H1 (cell line): ENCODE measurements at regions not wholly inside any gene's neighbourhood (a gene's known extent, or its start where the extent isn't known, plus 50 kb on each side); places are given as distances from the start of the nearest gene placed in this dataset.
A peak's percentile ranks its signal among the peaks of the same experiment; 100 is the strongest.

Experiments used
- CTCF ChIA-PET: fragments of 300-600 bp; sonication (Branson Sonifier 250); formaldehyde crosslinking; loops from one replicate; lab custom pipeline; 2021; ENCODE audit not compliant: partially characterized antibody; lab: Charles Lee
- POLR2A ChIA-PET: fragments of 300-600 bp; sonication (Branson Sonifier 250); formaldehyde crosslinking; loops from one replicate; lab custom pipeline; 2021; ENCODE audit warnings: inconsistent platforms; ENCODE audit not compliant: partially characterized antibody; lab: Charles Lee
- DNase-seq, 2 experiments: peaks; one replicate each; pipeline versions ENCODE4 v3.0.0 to v3.0.0-alpha.2; 2010 to 2022; ENCODE audit warnings: low spot score in 2 of 2, low read depth in 1 of 2, mixed read lengths in 1 of 2
- FAIRE-seq: peaks from 2 replicates; lab custom pipeline; 2011; peaks lifted over from hg19 to GRCh38; lab: Jason Lieb, UNC
- H2AFZ ChIP-seq: 2 replicates; pipeline ENCODE4 v1.8.1; 2012; ENCODE audit warnings: low read length, inconsistent platforms
- H2AK5ac ChIP-seq: 2 replicates; pipeline ENCODE4 v1.6.1; 2013; ENCODE audit warnings: low read depth, low read length
- H2BK120ac ChIP-seq: replicated peaks from 2 replicates; pipeline ENCODE3; 2013; ENCODE audit warnings: low read depth, low read length, inconsistent platforms
- H2BK12ac ChIP-seq: 2 replicates; pipeline ENCODE4 v1.6.1; 2013; ENCODE audit warnings: low read depth, low read length
- H2BK15ac ChIP-seq: 2 replicates; pipeline ENCODE4 v1.6.1; 2013; ENCODE audit warnings: low read length
- H2BK20ac ChIP-seq: 2 replicates; pipeline ENCODE4 v1.6.1; 2013; ENCODE audit warnings: low read length
- H2BK5ac ChIP-seq: 2 replicates; pipeline ENCODE4 v1.6.1; 2013; ENCODE audit warnings: low read depth, low read length
- H3K14ac ChIP-seq: 2 replicates; pipeline ENCODE4 v1.6.1; 2013; ENCODE audit warnings: inconsistent platforms; ENCODE audit not compliant: insufficient read length
- H3K18ac ChIP-seq: 2 replicates; pipeline ENCODE4 v1.6.1; 2013; ENCODE audit warnings: low read length; ENCODE audit errors: extremely low read depth
- H3K23ac ChIP-seq: 2 replicates; pipeline ENCODE4 v1.6.1; 2013; ENCODE audit warnings: inconsistent platforms; ENCODE audit not compliant: insufficient read length
- H3K23me2 ChIP-seq: 2 replicates; pipeline ENCODE4 v1.6.1; 2013; ENCODE audit warnings: low read depth, low read length
- H3K27ac ChIP-seq: 2 replicates; pipeline ENCODE4 v1.6.1; 2011; ENCODE audit warnings: low read depth, low read length, inconsistent platforms
- H3K27me3 ChIP-seq, 4 experiments: replicated peaks in 1 of 4; 1 replicate in 1 of 4; 2 replicates in 3 of 4; pipeline versions ENCODE4 v1.6.1 to v1.8.1; 2011 to 2013; ENCODE audit warnings: low read length in 3 of 4, mild to moderate bottlenecking in 3 of 4, inconsistent platforms in 2 of 4, mixed read lengths in 2 of 4, moderate library complexity in 1 of 4; ENCODE audit not compliant: control insufficient read depth in 3 of 4, insufficient read depth in 3 of 4; ENCODE audit errors: extremely low read depth in 1 of 4
- H3K36me3 ChIP-seq, 4 experiments: 2 replicates each; pipeline versions ENCODE4 v1.6.1 to v1.8.1; 2011 to 2013; ENCODE audit warnings: mild to moderate bottlenecking in 4 of 4, low read length in 3 of 4, moderate library complexity in 2 of 4, control low read depth in 1 of 4, inconsistent platforms in 1 of 4; ENCODE audit not compliant: insufficient read depth in 4 of 4, control insufficient read depth in 2 of 4
- H3K4ac ChIP-seq: replicated peaks from 2 replicates; pipeline ENCODE3; 2013; ENCODE audit warnings: low read length, low read depth, mixed read lengths, inconsistent platforms; ENCODE audit not compliant: insufficient read length
- H3K4me1 ChIP-seq, 4 experiments: replicated peaks in 1 of 4; 1 replicate in 1 of 4; 2 replicates in 3 of 4; pipeline versions ENCODE4 v1.6.1 to v1.8.1; 2011 to 2013; ENCODE audit warnings: low read length in 3 of 4, inconsistent platforms in 2 of 4, mixed read lengths in 1 of 4; ENCODE audit not compliant: insufficient read depth in 4 of 4, control insufficient read depth in 3 of 4
- H3K4me2 ChIP-seq, 2 experiments: 2 replicates each; pipeline versions ENCODE4 v1.6.1 to v1.8.1; 2011 to 2013; ENCODE audit warnings: low read depth in 2 of 2, low read length in 2 of 2, control low read depth in 1 of 2, inconsistent platforms in 1 of 2, mild to moderate bottlenecking in 1 of 2; ENCODE audit not compliant: insufficient read depth in 1 of 2
- H3K4me3 ChIP-seq, 4 experiments: fragments of 200-600, 300-600 bp in 1 of 4; sonication (generic), shearing (Covaris generic), sonication (Bioruptor Twin) in 1 of 4; 2 replicates each; pipeline versions ENCODE4 v1.5.1 to v1.8.1; 2011 to 2016; ENCODE audit warnings: low read length in 4 of 4, low read depth in 3 of 4, control low read depth in 2 of 4, inconsistent platforms in 2 of 4, mild to moderate bottlenecking in 2 of 4, mixed read lengths in 1 of 4, moderate library complexity in 1 of 4; ENCODE audit not compliant: insufficient read depth in 2 of 4; ENCODE audit errors: extremely low read depth in 1 of 4
- H3K56ac ChIP-seq: replicated peaks from 2 replicates; pipeline ENCODE3; 2013; ENCODE audit warnings: low read depth, mild to moderate bottlenecking, mixed read lengths, low read length, inconsistent platforms; ENCODE audit not compliant: insufficient read length
- H3K79me1 ChIP-seq: 2 replicates; pipeline ENCODE4 v1.6.1; 2013; ENCODE audit warnings: low read depth, low read length, control low read depth
- H3K79me2 ChIP-seq, 2 experiments: 2 replicates each; pipeline versions ENCODE4 v1.6.1 to v1.8.1; 2012 to 2013; ENCODE audit warnings: low read length in 2 of 2, mild to moderate bottlenecking in 2 of 2, inconsistent platforms in 1 of 2; ENCODE audit not compliant: insufficient read depth in 2 of 2, control insufficient read depth in 1 of 2
- H3K9ac ChIP-seq, 4 experiments: replicated peaks in 1 of 4; 1 replicate in 1 of 4; 2 replicates in 3 of 4; pipeline versions ENCODE4 v1.6.1 to v1.8.1; 2011 to 2013; ENCODE audit warnings: low read depth in 3 of 4, low read length in 3 of 4, control low read depth in 2 of 4, mild to moderate bottlenecking in 2 of 4, moderate library complexity in 2 of 4, inconsistent platforms in 1 of 4; ENCODE audit errors: extremely low read depth in 1 of 4
- H3K9me3 ChIP-seq, 2 experiments: 2 replicates each; pipeline versions ENCODE4 v1.6.1 to v1.8.1; 2012 to 2013; ENCODE audit warnings: mild to moderate bottlenecking in 2 of 2, moderate library complexity in 2 of 2, control low read depth in 1 of 2, inconsistent platforms in 1 of 2, low read depth in 1 of 2, low read length in 1 of 2, mixed read lengths in 1 of 2; ENCODE audit not compliant: insufficient read depth in 2 of 2
- H4K20me1 ChIP-seq, 2 experiments: replicated peaks in 1 of 2; 2 replicates each; pipeline versions ENCODE3 to v1.8.1; 2011 to 2013; ENCODE audit warnings: inconsistent platforms in 2 of 2, low read length in 2 of 2, mild to moderate bottlenecking in 1 of 2; ENCODE audit not compliant: insufficient read depth in 2 of 2, control insufficient read depth in 1 of 2
- H4K5ac ChIP-seq: 2 replicates; pipeline ENCODE4 v1.6.1; 2013; ENCODE audit warnings: low read length, low read depth, mixed read lengths, inconsistent platforms; ENCODE audit not compliant: insufficient read length
- H4K8ac ChIP-seq: 2 replicates; pipeline ENCODE4 v1.8.0; 2013; ENCODE audit warnings: mild to moderate bottlenecking, moderate library complexity, low read length, inconsistent platforms; ENCODE audit not compliant: insufficient read depth; ENCODE audit errors: extremely low read depth
- H4K91ac ChIP-seq: replicated peaks from 2 replicates; pipeline ENCODE3; 2013; ENCODE audit warnings: low read length, mixed read lengths, inconsistent platforms; ENCODE audit not compliant: insufficient read length
- ASH2L ChIP-seq: fragments of 200-600, 300-600 bp; sonication (generic); IDR thresholded peaks from one replicate; pipeline ENCODE4 v1.7.1; 2017; ENCODE audit warnings: low read length
- BCL11A ChIP-seq, 2 experiments: IDR thresholded peaks; one replicate each; pipeline ENCODE4 v1.6.1; 2011; ENCODE audit warnings: low read depth in 2 of 2, low read length in 2 of 2, mild to moderate bottlenecking in 2 of 2
- CHD2 ChIP-seq: IDR thresholded peaks from 2 replicates; pipeline ENCODE4 v1.6.1; 2012; ENCODE audit warnings: low read length, improper control_type of control experiment
- EP300 ChIP-seq, 2 experiments: IDR thresholded peaks; 1 replicate in 1 of 2; 2 replicates in 1 of 2; pipeline ENCODE4 v1.6.1; 2011 to 2012; ENCODE audit warnings: low read depth in 2 of 2, low read length in 2 of 2, mild to moderate bottlenecking in 2 of 2, borderline replicate concordance in 1 of 2, inconsistent platforms in 1 of 2, moderate library complexity in 1 of 2
- JUN ChIP-seq: IDR thresholded peaks from 2 replicates; pipeline ENCODE4 v1.6.1; 2011; ENCODE audit warnings: low read depth, mild to moderate bottlenecking, improper control_type of control experiment, low read length
- POU5F1 ChIP-seq: IDR thresholded peaks from 2 replicates; pipeline ENCODE4 v1.6.1; 2011; ENCODE audit warnings: low read depth, mild to moderate bottlenecking, low read length, moderate library complexity
- SUZ12 ChIP-seq: fragments of 200-600 bp; sonication (generic); IDR thresholded peaks from 2 replicates; pipeline ENCODE4 v1.6.1; 2012; ENCODE audit warnings: mild to moderate bottlenecking, inconsistent platforms, low read length, moderate library complexity, mixed read lengths
- TAF1 ChIP-seq: IDR thresholded peaks from 2 replicates; pipeline ENCODE4 v1.6.1; 2011; ENCODE audit warnings: mild to moderate bottlenecking, low read depth, low read length
- WGBS, 2 experiments: shearing (Covaris generic) in 1 of 2; methylation state at CpG; one replicate each; pipeline versions ENCODE4 v1.1.6 to v1.1.7; 2013 to 2015; ENCODE audit warnings: low lambda C conversion rate in 2 of 2, mixed read lengths in 2 of 2, inconsistent platforms in 1 of 2, low coverage in 1 of 2, missing lambda C conversion rate in 1 of 2; ENCODE audit not compliant: insufficient replicate concordance in 2 of 2, insufficient coverage in 1 of 2, insufficient read length in 1 of 2; ENCODE audit errors: extremely low coverage in 1 of 2, missing lambda C conversion rate in 1 of 2; 5-methylcytosine and 5-hydroxymethylcytosine counted together
- TF ChIP-seq, protein P1 (sequence below): IDR thresholded peaks from 2 replicates; pipeline ENCODE4 v1.6.1; 2012; ENCODE audit warnings: inconsistent platforms
- TF ChIP-seq, protein P2 (sequence below): IDR thresholded peaks from 2 replicates; pipeline ENCODE4 v1.6.1; 2011; ENCODE audit warnings: low read length, improper control_type of control experiment
- TF ChIP-seq, protein P3 (sequence below): IDR thresholded peaks from 2 replicates; pipeline ENCODE4 v1.6.1; 2011; ENCODE audit warnings: low read depth, mild to moderate bottlenecking, low read length; ENCODE audit not compliant: insufficient read depth

DNA sequence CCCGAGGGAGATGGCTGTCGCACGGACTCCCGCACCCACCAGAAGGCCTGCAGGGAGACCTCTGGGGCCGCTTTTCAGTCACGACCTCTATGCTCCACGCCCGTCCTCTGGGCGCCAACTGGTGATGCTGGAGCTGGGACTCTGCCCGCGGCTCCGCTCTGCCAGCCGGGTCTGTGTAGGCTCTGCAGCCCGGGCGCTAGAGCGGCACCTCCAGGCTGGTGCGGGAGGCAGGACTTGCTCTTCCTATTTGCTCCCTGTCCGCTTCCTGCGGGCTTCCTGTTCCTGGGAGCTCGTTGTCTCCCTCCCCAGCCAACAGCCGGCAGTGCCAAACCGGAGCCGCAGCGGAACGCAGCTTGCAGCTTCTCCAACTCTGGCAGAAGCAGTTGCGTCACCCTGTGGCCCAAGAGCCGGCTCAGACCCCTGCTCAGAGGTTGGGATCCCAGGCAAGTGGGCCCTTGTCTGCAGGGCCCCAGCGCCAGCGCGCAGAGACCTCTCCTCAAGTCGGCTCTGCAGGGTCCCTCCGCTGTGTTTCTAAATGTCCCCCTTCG is 285.9 kb downstream of the XXYLT1 start:
- H3K23me2 ChIP-seq = no peaks in the 10 kb centered on the region
- H3K79me1 ChIP-seq = no peaks in the 10 kb centered on the region
- no peaks in the 10 kb centered on the region for H3K9me3 ChIP-seq
- peak overlapping the region; percentile 100 for H2AFZ ChIP-seq
- H2BK5ac ChIP-seq = no peak overlapping the region
- no peak overlapping the region for H2BK20ac ChIP-seq
- H3K4ac ChIP-seq = no peak overlapping the region
- no peak overlapping the region for H3K23ac ChIP-seq
- peak; percentile 75 to 82 for DNase-seq
- H3K4me2 ChIP-seq = peak overlapping the region; percentile 30 to 54
- H3K36me3 ChIP-seq = no peaks in the 10 kb centered on the region
- CTCF ChIA-PET = interaction anchor here (0.6 to 3.9 kb wide), 37 partner anchors 8 to 351 kb away, joined by 3 to 22 read pairs (median 5); partner anchors contain the start of gene LSG1
- H4K5ac ChIP-seq = no peak overlapping the region
- H3K4me1 ChIP-seq = peaks cover 0 to 7% (median 5%) of the 10 kb centered on the region in 4 experiments; a peak in 3 of 7 replicates
- H2BK120ac ChIP-seq = no peak overlapping the region
- peaks cover 0 to 7% (median 2%) of the 10 kb centered on the region in 4 experiments; a peak in 2 of 7 replicates for H3K27me3 ChIP-seq
- peak overlapping the region in 3 of 4 experiments; percentile 11 to 40 (median 23); a peak in 5 of 8 replicates for H3K4me3 ChIP-seq
- H2BK12ac ChIP-seq = no peak overlapping the region
- FAIRE-seq = no peak
- H3K79me2 ChIP-seq = no peaks in the 10 kb centered on the region
- H3K9ac ChIP-seq = no peak overlapping the region; a peak in 1 of 7 replicates
- peak overlapping the region; percentile 60 for H3K18ac ChIP-seq
- peak overlapping the region; percentile 86 for H4K8ac ChIP-seq
- H3K56ac ChIP-seq = no peak overlapping the region
- no peak overlapping the region for H3K27ac ChIP-seq
- 32% methylated on average over 33 of the region's 33 CpGs; no CpG with 5 or more reads in 1 of the 2 experiments for WGBS, 2 experiments
- no peaks in the 10 kb centered on the region for H4K20me1 ChIP-seq
- no peak overlapping the region for H3K14ac ChIP-seq
- H2AK5ac ChIP-seq = no peak overlapping the region
- no peak overlapping the region for H4K91ac ChIP-seq
- POLR2A ChIA-PET = interaction anchor here (1.4 kb wide), 1 partner anchor 298 kb away, joined by 5 read pairs; no protein-coding TSS in a partner anchor
- no peak overlapping the region for H2BK15ac ChIP-seq
- TF ChIP-seq SUZ12 (no peak), EP300 (IDR thresholded peaks at IDR 0.05; ENCODE audit: borderline replicate concordance in 1 of 2, low read depth in 2 of 2, low read length in 2 of 2) (no peak), JUN (no peak), ASH2L (no peak), POU5F1 (no peak), BCL11A (IDR thresholded peaks at IDR 0.05; ENCODE audit: low read depth in 2 of 2, low read length in 2 of 2) (no peak), TAF1 (0 out of 2 replicates have a peak, but pooled peaks have one; percentile 54), CHD2 (no peak)
- TF ChIP-seq, protein P1, sequence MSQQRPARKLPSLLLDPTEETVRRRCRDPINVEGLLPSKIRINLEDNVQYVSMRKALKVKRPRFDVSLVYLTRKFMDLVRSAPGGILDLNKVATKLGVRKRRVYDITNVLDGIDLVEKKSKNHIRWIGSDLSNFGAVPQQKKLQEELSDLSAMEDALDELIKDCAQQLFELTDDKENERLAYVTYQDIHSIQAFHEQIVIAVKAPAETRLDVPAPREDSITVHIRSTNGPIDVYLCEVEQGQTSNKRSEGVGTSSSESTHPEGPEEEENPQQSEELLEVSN = no peak
- TF ChIP-seq, protein P2, sequence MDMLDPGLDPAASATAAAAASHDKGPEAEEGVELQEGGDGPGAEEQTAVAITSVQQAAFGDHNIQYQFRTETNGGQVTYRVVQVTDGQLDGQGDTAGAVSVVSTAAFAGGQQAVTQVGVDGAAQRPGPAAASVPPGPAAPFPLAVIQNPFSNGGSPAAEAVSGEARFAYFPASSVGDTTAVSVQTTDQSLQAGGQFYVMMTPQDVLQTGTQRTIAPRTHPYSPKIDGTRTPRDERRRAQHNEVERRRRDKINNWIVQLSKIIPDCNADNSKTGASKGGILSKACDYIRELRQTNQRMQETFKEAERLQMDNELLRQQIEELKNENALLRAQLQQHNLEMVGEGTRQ = no peak
- TF ChIP-seq, protein P3, sequence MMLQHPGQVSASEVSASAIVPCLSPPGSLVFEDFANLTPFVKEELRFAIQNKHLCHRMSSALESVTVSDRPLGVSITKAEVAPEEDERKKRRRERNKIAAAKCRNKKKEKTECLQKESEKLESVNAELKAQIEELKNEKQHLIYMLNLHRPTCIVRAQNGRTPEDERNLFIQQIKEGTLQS = peak; percentile 79
